ENCODE measurements at regions not wholly inside any gene's neighbourhood (a gene's known extent, or its start where the extent isn't known, plus 50 kb on each side); places are given as distances from the start of the nearest gene placed in this dataset.
A peak's percentile ranks its signal among the peaks of the same experiment; 100 is the strongest.

DNA sequence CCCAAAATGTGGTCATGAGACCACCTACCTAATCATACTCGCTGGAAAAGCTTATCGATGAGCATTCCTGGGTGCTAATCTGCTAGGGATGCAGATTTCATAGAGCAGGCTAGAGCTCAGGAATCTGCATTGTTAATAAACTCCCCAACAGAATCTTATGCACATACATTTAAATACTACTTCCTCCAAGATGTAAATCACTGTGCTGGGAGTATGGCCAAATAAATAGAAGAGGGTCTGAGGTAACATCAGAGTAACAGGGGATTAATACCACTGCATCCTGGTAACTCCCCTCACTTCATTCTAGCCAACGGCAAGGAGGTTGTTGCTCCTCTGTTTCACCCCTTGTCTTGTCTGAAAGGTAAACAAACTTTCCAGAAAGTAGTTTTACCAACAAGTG lies 118.3 kb upstream of the SEMA6D start:
- H3K27ac ChIP-seq (ENCODE audit: low read length in 2 of 2) = no peak overlapping the region
- no peaks in the 10 kb centered on the region for H3K36me3 ChIP-seq (replicated peaks in 1 of 2; ENCODE audit: control extremely low read depth in 1 of 2, control insufficient read depth in 1 of 2, extremely low read depth in 1 of 2, insufficient read depth in 2 of 2, low read length in 1 of 2)
- no peaks in the 10 kb centered on the region for H3K4me1 ChIP-seq (ENCODE audit: control insufficient read depth in 2 of 2, insufficient read depth in 2 of 2, low read length in 2 of 2)
- Mint-ChIP-seq H3K27ac (no peak overlapping the region), H3K4me1 (no peaks in the 10 kb centered on the region), H3K9me3 (ENCODE audit: insufficient read depth) (no peaks in the 10 kb centered on the region), H3K4me3 (no peak overlapping the region), H3K27me3 (no peaks in the 10 kb centered on the region)
- ATAC-seq (ENCODE audit: low read depth) (no peak), DNase-seq (peak; percentile 3)
- no peaks in the 10 kb centered on the region for H3K79me2 ChIP-seq (ENCODE audit: control insufficient read depth, insufficient read depth, low read length)
- ChIA-PET POLR2A (no interaction called here), CTCF (no interaction called here)
- no peaks in the 10 kb centered on the region for H3K27me3 ChIP-seq (replicated peaks in 1 of 4; ENCODE audit: control extremely low read depth in 1 of 4, control insufficient read depth in 3 of 4, insufficient read depth in 4 of 4, low read length in 3 of 4)
- no peaks in the 10 kb centered on the region for H3K9me3 ChIP-seq (ENCODE audit: control extremely low read depth in 1 of 3, control insufficient read depth in 2 of 3, insufficient read depth in 1 of 3, low read length in 2 of 3)
- H2AFZ ChIP-seq (ENCODE audit: insufficient read depth, low read depth, low read length, poor library complexity, severe bottlenecking) = no peak overlapping the region
- H3K4me3 ChIP-seq (ENCODE audit: control extremely low read depth in 1 of 5, extremely low read depth in 1 of 5, insufficient read depth in 1 of 5, low read depth in 2 of 5, low read length in 4 of 5) = no peak overlapping the region
- H4K20me1 ChIP-seq (ENCODE audit: control insufficient read depth, insufficient read depth, low read length, poor library complexity, severe bottlenecking) = no peaks in the 10 kb centered on the region
- intact Hi-C loops (cut with micrococcal nuclease) = no loop called here
- no peak overlapping the region for H3K4me2 ChIP-seq (replicated peaks; ENCODE audit: low read depth, low read length, poor library complexity, severe bottlenecking)
- WGBS (ENCODE audit: insufficient coverage) = no CpG with 5 or more reads among the region's 3 CpGs
- no peak overlapping the region for H3K9ac ChIP-seq (ENCODE audit: low read length)
- TF ChIP-seq, protein P1, sequence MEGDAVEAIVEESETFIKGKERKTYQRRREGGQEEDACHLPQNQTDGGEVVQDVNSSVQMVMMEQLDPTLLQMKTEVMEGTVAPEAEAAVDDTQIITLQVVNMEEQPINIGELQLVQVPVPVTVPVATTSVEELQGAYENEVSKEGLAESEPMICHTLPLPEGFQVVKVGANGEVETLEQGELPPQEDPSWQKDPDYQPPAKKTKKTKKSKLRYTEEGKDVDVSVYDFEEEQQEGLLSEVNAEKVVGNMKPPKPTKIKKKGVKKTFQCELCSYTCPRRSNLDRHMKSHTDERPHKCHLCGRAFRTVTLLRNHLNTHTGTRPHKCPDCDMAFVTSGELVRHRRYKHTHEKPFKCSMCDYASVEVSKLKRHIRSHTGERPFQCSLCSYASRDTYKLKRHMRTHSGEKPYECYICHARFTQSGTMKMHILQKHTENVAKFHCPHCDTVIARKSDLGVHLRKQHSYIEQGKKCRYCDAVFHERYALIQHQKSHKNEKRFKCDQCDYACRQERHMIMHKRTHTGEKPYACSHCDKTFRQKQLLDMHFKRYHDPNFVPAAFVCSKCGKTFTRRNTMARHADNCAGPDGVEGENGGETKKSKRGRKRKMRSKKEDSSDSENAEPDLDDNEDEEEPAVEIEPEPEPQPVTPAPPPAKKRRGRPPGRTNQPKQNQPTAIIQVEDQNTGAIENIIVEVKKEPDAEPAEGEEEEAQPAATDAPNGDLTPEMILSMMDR (IDR thresholded peaks at IDR 0.05) = no peak
- no peak for TF ChIP-seq EZH2 (IDR thresholded peaks at IDR 0.05; ENCODE audit: borderline replicate concordance, insufficient read depth, low read depth, low read length, poor library complexity, severe bottlenecking)

DNA sequence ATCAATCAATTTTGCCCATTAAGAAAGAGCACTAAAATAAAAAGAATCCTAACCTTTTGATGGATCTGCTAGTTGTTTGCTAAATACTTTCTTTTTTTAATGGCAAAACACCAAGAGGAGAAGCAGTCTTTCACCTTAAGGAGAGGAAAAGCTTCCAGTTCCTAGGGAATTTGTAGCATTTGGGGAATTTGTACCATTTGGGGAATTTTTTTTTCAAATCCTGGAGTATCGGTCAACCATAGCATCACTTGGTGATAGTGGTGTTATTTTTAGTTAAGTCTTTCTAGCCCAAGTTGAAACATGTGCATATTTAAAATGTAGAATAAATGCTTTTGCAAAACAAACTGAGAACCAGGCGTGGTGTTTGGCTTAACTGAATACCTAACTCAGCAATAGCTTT lies 117.5 kb upstream of the SEMA6D start:
- Mint-ChIP-seq H3K27ac (no peak overlapping the region), H3K4me3 (no peak overlapping the region), H3K27me3 (no peaks in the 10 kb centered on the region), H3K9me3 (ENCODE audit: insufficient read depth) (no peaks in the 10 kb centered on the region), H3K4me1 (no peaks in the 10 kb centered on the region)
- Histone ChIP-seq H2AFZ (ENCODE audit: insufficient read depth, low read depth, low read length, poor library complexity, severe bottlenecking) (no peak overlapping the region), H3K79me2 (ENCODE audit: control insufficient read depth, insufficient read depth, low read length) (no peaks in the 10 kb centered on the region), H3K27ac (ENCODE audit: low read length in 2 of 2) (no peak overlapping the region), H3K4me2 (replicated peaks; ENCODE audit: low read depth, low read length, poor library complexity, severe bottlenecking) (no peak overlapping the region), H3K9ac (ENCODE audit: low read length) (no peak overlapping the region), H3K36me3 (replicated peaks in 1 of 2; ENCODE audit: control extremely low read depth in 1 of 2, control insufficient read depth in 1 of 2, extremely low read depth in 1 of 2, insufficient read depth in 2 of 2, low read length in 1 of 2) (no peaks in the 10 kb centered on the region), H4K20me1 (ENCODE audit: control insufficient read depth, insufficient read depth, low read length, poor library complexity, severe bottlenecking) (no peaks in the 10 kb centered on the region), H3K9me3 (ENCODE audit: control extremely low read depth in 1 of 3, control insufficient read depth in 2 of 3, insufficient read depth in 1 of 3, low read length in 2 of 3) (no peaks in the 10 kb centered on the region), H3K27me3 (replicated peaks in 1 of 4; ENCODE audit: control extremely low read depth in 1 of 4, control insufficient read depth in 3 of 4, insufficient read depth in 4 of 4, low read length in 3 of 4) (no peaks in the 10 kb centered on the region), H3K4me3 (ENCODE audit: control extremely low read depth in 1 of 5, extremely low read depth in 1 of 5, insufficient read depth in 1 of 5, low read depth in 2 of 5, low read length in 4 of 5) (no peak overlapping the region), H3K4me1 (ENCODE audit: control insufficient read depth in 2 of 2, insufficient read depth in 2 of 2, low read length in 2 of 2) (no peaks in the 10 kb centered on the region)
- ATAC-seq (ENCODE audit: low read depth) (no peak), DNase-seq (no peak)
- ChIA-PET CTCF (no interaction called here), POLR2A (no interaction called here)
- intact Hi-C loops (cut with micrococcal nuclease) = no loop called here
- 100% methylated on average over 1 of the region's 2 CpGs for WGBS (ENCODE audit: insufficient coverage)
- TF ChIP-seq EZH2 (IDR thresholded peaks at IDR 0.05; ENCODE audit: borderline replicate concordance, insufficient read depth, low read depth, low read length, poor library complexity, severe bottlenecking) = no peak
- TF ChIP-seq, protein P1 (IDR thresholded peaks at IDR 0.05) = no peak

Measured in B cell (primary cell).